CD4-positive, alpha-beta T cell (primary cell): ENCODE measurements at regions not wholly inside any gene's neighbourhood (a gene's known extent, or its start where the extent isn't known, plus 50 kb on each side); places are given as distances from the start of the nearest gene placed in this dataset.

ENCODE experiments used
- ATAC-seq: fragments of 200-7000 bp; cut with Tn5 transposase; one replicate; pipeline ENCODE4 v1.10.0; 2022; ENCODE audit warnings: mild to moderate bottlenecking; ENCODE audit not compliant: poor library complexity
- CTCF ChIA-PET: fragments of 350-600 bp; sonication (Branson Sonifier 250); formaldehyde crosslinking; loops from one replicate; lab custom pipeline; 2021; ENCODE audit warnings: antibody characterized with exemption, inconsistent platforms; lab: Charles Lee
- POLR2A ChIA-PET: fragments of 350-600 bp; sonication (Branson Sonifier 250); formaldehyde crosslinking; loops from one replicate; lab custom pipeline; 2021; ENCODE audit warnings: antibody characterized with exemption, inconsistent platforms; lab: Charles Lee
- DNase-seq, 14 experiments: peaks; one replicate each; pipeline ENCODE4 v3.0.0-alpha.2; 2013 to 2020; ENCODE audit warnings: mixed read lengths in 2 of 14
- H3K27ac ChIP-seq, 2 donors: one replicate each; pipeline versions ENCODE4 v1.5.1 to v1.7.0; 2013; ENCODE audit warnings: low read length in 2 of 2, low read depth in 1 of 2, mild to moderate bottlenecking in 1 of 2
- H3K27me3 ChIP-seq, 2 experiments: 1 replicate in 1 of 2; 2 replicates in 1 of 2; pipeline versions ENCODE4 v1.6.1 to v1.7.0; 2013; ENCODE audit warnings: low read length in 2 of 2, control low read depth in 1 of 2, mild to moderate bottlenecking in 1 of 2, moderate library complexity in 1 of 2; ENCODE audit not compliant: insufficient read depth in 2 of 2, control insufficient read depth in 1 of 2
- H3K36me3 ChIP-seq: one replicate; pipeline ENCODE4 v1.6.1; 2013; ENCODE audit warnings: low read length, control low read depth; ENCODE audit not compliant: insufficient read depth
- H3K4me1 ChIP-seq: one replicate; pipeline ENCODE4 v1.6.1; 2013; ENCODE audit warnings: low read length, control low read depth; ENCODE audit not compliant: insufficient read depth
- H3K4me3 ChIP-seq: one replicate; pipeline ENCODE4 v1.5.1; 2013; ENCODE audit warnings: mild to moderate bottlenecking, low read length, moderate library complexity
- H3K9me3 ChIP-seq, 2 experiments: 1 replicate in 1 of 2; 2 replicates in 1 of 2; pipeline versions ENCODE4 v1.6.1 to v1.7.0; 2013; ENCODE audit warnings: low read length in 2 of 2, mild to moderate bottlenecking in 2 of 2, control low read depth in 1 of 2, moderate library complexity in 1 of 2; ENCODE audit not compliant: control insufficient read depth in 1 of 2, insufficient read depth in 1 of 2
- H3K27ac Mint-ChIP-seq: one replicate; pipeline ENCODE4 v1.8.0; 2020; ENCODE audit warnings: mixed read lengths
- H3K27me3 Mint-ChIP-seq: one replicate; pipeline ENCODE4 v1.8.0; 2021; ENCODE audit warnings: mixed read lengths
- H3K36me3 Mint-ChIP-seq: one replicate; pipeline ENCODE4 v1.8.0; 2021; ENCODE audit warnings: low read depth, mixed read lengths
- H3K4me1 Mint-ChIP-seq: one replicate; pipeline ENCODE4 v1.8.0; 2021; ENCODE audit warnings: low read depth, mixed read lengths
- H3K4me3 Mint-ChIP-seq: one replicate; pipeline ENCODE4 v1.8.0; 2020; ENCODE audit warnings: mild to moderate bottlenecking, mixed read lengths
- H3K9me3 Mint-ChIP-seq: one replicate; pipeline ENCODE4 v1.8.0; 2020; ENCODE audit warnings: mixed read lengths
- CTCF ChIP-seq: fragments of 200-600 bp; IDR thresholded peaks from one replicate; pipeline ENCODE4 v1.8.0; 2022; ENCODE audit warnings: antibody characterized with exemption, mild to moderate bottlenecking
- intact Hi-C, 2 experiments: fragments of 100-400 bp; cut with DNase I in 1 of 2; cut with micrococcal nuclease in 1 of 2; formaldehyde crosslinking; loops; one replicate each; pipeline versions ENCODE4 v1.15.1 to v1.9.0; 2023 to 2025; cut with DNase I, micrococcal nuclease

GRCh38 chr5:165903835-165904234, 2387.6 kb upstream of the WWC1 start:
- Mint-ChIP-seq H3K9me3 (peaks cover 8% of the 10 kb centered on the region), H3K27ac (no peak overlapping the region), H3K4me3 (no peak overlapping the region), H3K4me1 (no peaks in the 10 kb centered on the region), H3K27me3 (no peaks in the 10 kb centered on the region), H3K36me3 (no peaks in the 10 kb centered on the region)
- ATAC-seq (no peak), DNase-seq (no peak)
- intact Hi-C loops = no loop called here
- no peaks in the 10 kb centered on the region for H3K27me3 ChIP-seq
- H3K4me1 ChIP-seq = no peaks in the 10 kb centered on the region
- H3K36me3 ChIP-seq = no peaks in the 10 kb centered on the region
- ChIA-PET POLR2A (no interaction called here), CTCF (no interaction called here)
- TF ChIP-seq CTCF = no peak
- H3K4me3 ChIP-seq = no peak overlapping the region
- H3K27ac ChIP-seq = no peak overlapping the region
- H3K9me3 ChIP-seq = peaks cover 0 to 6% of the 10 kb centered on the region in 2 experiments

- Mint-ChIP-seq H3K9me3 (peaks cover 10% of the 10 kb centered on the region), H3K36me3 (no peaks in the 10 kb centered on the region), H3K27ac (no peak overlapping the region), H3K4me3 (no peak overlapping the region), H3K27me3 (no peaks in the 10 kb centered on the region), H3K4me1 (no peaks in the 10 kb centered on the region)
- Histone ChIP-seq H3K4me3 (no peak overlapping the region), H3K36me3 (no peaks in the 10 kb centered on the region), H3K4me1 (no peaks in the 10 kb centered on the region), H3K9me3 (no peaks in the 10 kb centered on the region), H3K27ac (no peak overlapping the region), H3K27me3 (no peaks in the 10 kb centered on the region)
- ATAC-seq = no peak
- no peak for DNase-seq
- ChIA-PET POLR2A (no interaction called here), CTCF (no interaction called here)
- intact Hi-C loops = no loop called here
- no peak for TF ChIP-seq CTCF
Measured at GRCh38 chr5:165906871-165907270, 2384.6 kb upstream of the WWC1 start.

GRCh38 chr5:165913059-165913458, 2378.4 kb upstream of the WWC1 start:
- Mint-ChIP-seq H3K4me3 (no peak overlapping the region), H3K27ac (no peak overlapping the region), H3K27me3 (no peaks in the 10 kb centered on the region), H3K36me3 (no peaks in the 10 kb centered on the region), H3K4me1 (no peaks in the 10 kb centered on the region), H3K9me3 (peaks cover 13% of the 10 kb centered on the region)
- Histone ChIP-seq H3K4me3 (no peak overlapping the region), H3K27ac (no peak overlapping the region), H3K4me1 (no peaks in the 10 kb centered on the region), H3K27me3 (no peaks in the 10 kb centered on the region), H3K36me3 (no peaks in the 10 kb centered on the region), H3K9me3 (peaks cover 0 to 10% of the 10 kb centered on the region in 2 experiments)
- TF ChIP-seq CTCF = no peak
- ATAC-seq (no peak), DNase-seq (no peak)
- intact Hi-C loops = no loop called here
- ChIA-PET CTCF (no interaction called here), POLR2A (no interaction called here)
